WTC11 (cell line): ENCODE measurements at regions not wholly inside any gene's neighbourhood (a gene's known extent, or its start where the extent isn't known, plus 50 kb on each side); places are given as distances from the start of the nearest gene placed in this dataset.

Source experiments
- ATAC-seq: fragments of 200-7000 bp; cut with Tn5 transposase; 2 replicates; pipeline ENCODE4 v1.10.0; 2021; ENCODE audit warnings: mild to moderate bottlenecking, moderate library complexity
- CTCF ChIA-PET: fragments of 300-600 bp; sonication (Branson Sonifier 250); formaldehyde crosslinking; loops from one replicate; lab custom pipeline; 2021; ENCODE audit warnings: antibody characterized with exemption; lab: Charles Lee
- POLR2A ChIA-PET: fragments of 350-600 bp; sonication (Branson Sonifier 250); formaldehyde crosslinking; loops from one replicate; lab custom pipeline; 2021; ENCODE audit warnings: antibody characterized with exemption; lab: Charles Lee
- DNase-seq: peaks from one replicate; pipeline ENCODE4 v3.0.0; 2021; ENCODE audit warnings: low spot score
- H3K27ac Mint-ChIP-seq: 2 replicates; pipeline ENCODE4 v1.8.0; 2021; ENCODE audit warnings: mixed read lengths
- H3K27me3 Mint-ChIP-seq: 2 replicates; pipeline ENCODE4 v1.8.0; 2021; ENCODE audit warnings: low read depth, mild to moderate bottlenecking, moderate library complexity, mixed read lengths
- H3K36me3 Mint-ChIP-seq: 2 replicates; pipeline ENCODE4 v1.8.0; 2021; ENCODE audit warnings: mixed read lengths
- H3K4me1 Mint-ChIP-seq: 2 replicates; pipeline ENCODE4 v1.8.0; 2022; ENCODE audit warnings: mixed read lengths
- H3K4me3 Mint-ChIP-seq: 2 replicates; pipeline ENCODE4 v1.8.0; 2021; ENCODE audit warnings: mild to moderate bottlenecking, moderate library complexity, mixed read lengths
- H3K9me3 Mint-ChIP-seq: 2 replicates; pipeline ENCODE4 v1.8.0; 2021; ENCODE audit warnings: mixed read lengths
- ATF1 ChIP-seq: sonication (generic); formaldehyde crosslinking; IDR thresholded peaks from 2 replicates; pipeline ENCODE4 v1.8.1; 2023; ENCODE audit warnings: mild to moderate bottlenecking, moderate library complexity, missing genetic modification reagents
- ATF2 ChIP-seq: sonication (generic); formaldehyde crosslinking; IDR thresholded peaks from 2 replicates; pipeline ENCODE4 v1.8.1; 2022; ENCODE audit warnings: low read depth, missing genetic modification reagents, borderline replicate concordance
- E2F5 ChIP-seq: sonication (generic); formaldehyde crosslinking; IDR thresholded peaks from 2 replicates; pipeline ENCODE4 v1.8.1; 2022; ENCODE audit warnings: mild to moderate bottlenecking, moderate library complexity, missing genetic modification reagents
- GRHL2 ChIP-seq: fragments of 250-450 bp; sonication (Bioruptor Pico); IDR thresholded peaks from 2 replicates; pipeline ENCODE4 v1.8.0; 2022; ENCODE audit warnings: mild to moderate bottlenecking, moderate library complexity; ENCODE audit not compliant: insufficient replicate concordance, severe bottlenecking
- GTF2I ChIP-seq: fragments of 250-450 bp; sonication (Bioruptor Pico); conservative IDR thresholded peaks from 2 replicates; pipeline ENCODE4 v1.4.0; 2021; ENCODE audit warnings: mild to moderate bottlenecking
- NFE2L1 ChIP-seq: sonication (generic); formaldehyde crosslinking; IDR thresholded peaks from 2 replicates; pipeline ENCODE4 v1.8.1; 2023; ENCODE audit warnings: missing genetic modification reagents
- NR2C2 ChIP-seq: sonication (generic); formaldehyde crosslinking; IDR thresholded peaks from 2 replicates; pipeline ENCODE4 v1.8.0; 2022; ENCODE audit warnings: mild to moderate bottlenecking, missing genetic modification reagents
- RELA ChIP-seq: sonication (generic); formaldehyde crosslinking; IDR thresholded peaks from 2 replicates; pipeline ENCODE4 v1.8.1; 2022; ENCODE audit warnings: missing genetic modification reagents, mild to moderate bottlenecking, borderline replicate concordance
- SP1 ChIP-seq: sonication (generic); formaldehyde crosslinking; conservative IDR thresholded peaks from 2 replicates; pipeline ENCODE4 v1.8.1; 2022; ENCODE audit warnings: missing genetic modification reagents
- TEAD1 ChIP-seq: sonication (generic); formaldehyde crosslinking; IDR thresholded peaks from 2 replicates; pipeline ENCODE4 v1.8.0; 2022; ENCODE audit warnings: mild to moderate bottlenecking, missing genetic modification reagents
- ZNF121 ChIP-seq: sonication (generic); formaldehyde crosslinking; IDR thresholded peaks from 2 replicates; pipeline ENCODE4 v1.8.0; 2023; ENCODE audit warnings: missing genetic modification reagents
- ZNF219 ChIP-seq: sonication (generic); formaldehyde crosslinking; IDR thresholded peaks from 2 replicates; pipeline ENCODE4 v1.8.0; 2023; ENCODE audit warnings: missing genetic modification reagents, mild to moderate bottlenecking, borderline replicate concordance
- ZNF232 ChIP-seq: sonication (generic); formaldehyde crosslinking; IDR thresholded peaks from 2 replicates; pipeline ENCODE4 v1.8.0; 2022; ENCODE audit warnings: mild to moderate bottlenecking, missing genetic modification reagents
- TF ChIP-seq, protein P1 (sequence below): sonication (generic); formaldehyde crosslinking; IDR thresholded peaks from 2 replicates; pipeline ENCODE4 v1.8.1; 2023; ENCODE audit warnings: mild to moderate bottlenecking, missing genetic modification reagents
- TF ChIP-seq, protein P2 (sequence below): sonication (generic); formaldehyde crosslinking; IDR thresholded peaks from 2 replicates; pipeline ENCODE4 v1.8.1; 2023; ENCODE audit warnings: mild to moderate bottlenecking, moderate library complexity, missing genetic modification reagents
- TF ChIP-seq, protein P3 (sequence below): sonication (generic); formaldehyde crosslinking; IDR thresholded peaks from 2 replicates; pipeline ENCODE4 v1.8.0; 2023; ENCODE audit warnings: missing genetic modification reagents
- TF ChIP-seq, protein P4 (sequence below): sonication (generic); formaldehyde crosslinking; IDR thresholded peaks from 2 replicates; pipeline ENCODE4 v1.8.1; 2023; ENCODE audit warnings: mild to moderate bottlenecking, missing genetic modification reagents
- TF ChIP-seq, protein P5 (sequence below): sonication (generic); formaldehyde crosslinking; IDR thresholded peaks from 2 replicates; pipeline ENCODE4 v1.8.1; 2023; ENCODE audit warnings: mild to moderate bottlenecking, missing genetic modification reagents, moderate library complexity
- TF ChIP-seq, protein P6 (sequence below): fragments of 250-450 bp; sonication (Bioruptor Pico); IDR thresholded peaks from 2 replicates; pipeline ENCODE4 v1.9.0; 2021; ENCODE audit warnings: mild to moderate bottlenecking

DNA sequence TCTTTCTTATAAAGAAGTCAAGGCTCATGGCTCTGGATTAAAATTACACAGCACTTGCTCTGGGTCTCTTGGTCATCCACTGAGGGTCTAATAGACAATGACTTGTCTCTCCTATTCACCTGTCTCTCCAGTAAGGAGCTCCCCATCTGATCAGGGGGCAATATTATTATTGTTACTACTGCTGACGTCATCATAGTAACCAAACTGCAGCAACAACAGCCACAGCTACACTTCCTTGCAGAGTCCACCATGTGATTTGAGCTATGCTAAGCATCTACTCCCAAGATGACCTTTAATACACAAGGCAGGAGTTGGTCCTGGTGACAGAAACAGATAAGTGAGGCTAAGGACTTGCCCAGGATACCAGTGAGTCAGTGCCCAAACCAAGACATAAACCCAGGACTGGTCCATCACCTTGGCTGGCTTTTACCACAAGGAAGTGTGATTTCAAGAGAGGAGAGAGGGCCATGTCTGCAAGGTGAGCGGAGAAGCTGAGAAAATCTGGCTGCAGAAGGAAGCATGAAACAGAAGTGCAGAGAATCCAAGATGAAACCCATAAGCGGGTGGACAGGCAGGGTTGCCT is 602.5 kb downstream of the PTPRU start:
- POLR2A ChIA-PET = no interaction called here
- DNase-seq = no peak
- Mint-ChIP-seq H3K27me3 (peaks cover 2% of the 10 kb centered on the region), H3K27ac (no peak overlapping the region), H3K4me3 (no peak overlapping the region), H3K4me1 (peaks cover 16% of the 10 kb centered on the region), H3K36me3 (peaks cover 11% of the 10 kb centered on the region), H3K9me3 (peaks cover 25% of the 10 kb centered on the region)
- no peak for ATAC-seq
- TF ChIP-seq, protein P1, sequence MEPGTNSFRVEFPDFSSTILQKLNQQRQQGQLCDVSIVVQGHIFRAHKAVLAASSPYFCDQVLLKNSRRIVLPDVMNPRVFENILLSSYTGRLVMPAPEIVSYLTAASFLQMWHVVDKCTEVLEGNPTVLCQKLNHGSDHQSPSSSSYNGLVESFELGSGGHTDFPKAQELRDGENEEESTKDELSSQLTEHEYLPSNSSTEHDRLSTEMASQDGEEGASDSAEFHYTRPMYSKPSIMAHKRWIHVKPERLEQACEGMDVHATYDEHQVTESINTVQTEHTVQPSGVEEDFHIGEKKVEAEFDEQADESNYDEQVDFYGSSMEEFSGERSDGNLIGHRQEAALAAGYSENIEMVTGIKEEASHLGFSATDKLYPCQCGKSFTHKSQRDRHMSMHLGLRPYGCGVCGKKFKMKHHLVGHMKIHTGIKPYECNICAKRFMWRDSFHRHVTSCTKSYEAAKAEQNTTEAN (CRISPR knock-in tag) = no peak
- TF ChIP-seq SP1 (CRISPR knock-in tag) = no peak
- TF ChIP-seq, protein P2, sequence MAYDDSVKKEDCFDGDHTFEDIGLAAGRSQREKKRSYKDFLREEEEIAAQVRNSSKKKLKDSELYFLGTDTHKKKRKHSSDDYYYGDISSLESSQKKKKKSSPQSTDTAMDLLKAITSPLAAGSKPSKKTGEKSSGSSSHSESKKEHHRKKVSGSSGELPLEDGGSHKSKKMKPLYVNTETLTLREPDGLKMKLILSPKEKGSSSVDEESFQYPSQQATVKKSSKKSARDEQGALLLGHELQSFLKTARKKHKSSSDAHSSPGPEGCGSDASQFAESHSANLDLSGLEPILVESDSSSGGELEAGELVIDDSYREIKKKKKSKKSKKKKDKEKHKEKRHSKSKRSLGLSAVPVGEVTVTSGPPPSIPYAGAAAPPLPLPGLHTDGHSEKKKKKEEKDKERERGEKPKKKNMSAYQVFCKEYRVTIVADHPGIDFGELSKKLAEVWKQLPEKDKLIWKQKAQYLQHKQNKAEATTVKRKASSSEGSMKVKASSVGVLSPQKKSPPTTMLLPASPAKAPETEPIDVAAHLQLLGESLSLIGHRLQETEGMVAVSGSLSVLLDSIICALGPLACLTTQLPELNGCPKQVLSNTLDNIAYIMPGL (CRISPR knock-in tag) = no peak
- TF ChIP-seq, protein P3, sequence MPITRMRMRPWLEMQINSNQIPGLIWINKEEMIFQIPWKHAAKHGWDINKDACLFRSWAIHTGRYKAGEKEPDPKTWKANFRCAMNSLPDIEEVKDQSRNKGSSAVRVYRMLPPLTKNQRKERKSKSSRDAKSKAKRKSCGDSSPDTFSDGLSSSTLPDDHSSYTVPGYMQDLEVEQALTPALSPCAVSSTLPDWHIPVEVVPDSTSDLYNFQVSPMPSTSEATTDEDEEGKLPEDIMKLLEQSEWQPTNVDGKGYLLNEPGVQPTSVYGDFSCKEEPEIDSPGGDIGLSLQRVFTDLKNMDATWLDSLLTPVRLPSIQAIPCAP (CRISPR knock-in tag) = no peak
- no peak for TF ChIP-seq RELA (CRISPR knock-in tag)
- no peak for TF ChIP-seq E2F5 (CRISPR knock-in tag)
- TF ChIP-seq, protein P4, sequence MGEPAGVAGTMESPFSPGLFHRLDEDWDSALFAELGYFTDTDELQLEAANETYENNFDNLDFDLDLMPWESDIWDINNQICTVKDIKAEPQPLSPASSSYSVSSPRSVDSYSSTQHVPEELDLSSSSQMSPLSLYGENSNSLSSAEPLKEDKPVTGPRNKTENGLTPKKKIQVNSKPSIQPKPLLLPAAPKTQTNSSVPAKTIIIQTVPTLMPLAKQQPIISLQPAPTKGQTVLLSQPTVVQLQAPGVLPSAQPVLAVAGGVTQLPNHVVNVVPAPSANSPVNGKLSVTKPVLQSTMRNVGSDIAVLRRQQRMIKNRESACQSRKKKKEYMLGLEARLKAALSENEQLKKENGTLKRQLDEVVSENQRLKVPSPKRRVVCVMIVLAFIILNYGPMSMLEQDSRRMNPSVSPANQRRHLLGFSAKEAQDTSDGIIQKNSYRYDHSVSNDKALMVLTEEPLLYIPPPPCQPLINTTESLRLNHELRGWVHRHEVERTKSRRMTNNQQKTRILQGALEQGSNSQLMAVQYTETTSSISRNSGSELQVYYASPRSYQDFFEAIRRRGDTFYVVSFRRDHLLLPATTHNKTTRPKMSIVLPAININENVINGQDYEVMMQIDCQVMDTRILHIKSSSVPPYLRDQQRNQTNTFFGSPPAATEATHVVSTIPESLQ = no peak
- TF ChIP-seq NR2C2 (CRISPR knock-in tag) = no peak
- no peak for TF ChIP-seq ATF1 (CRISPR knock-in tag)
- TF ChIP-seq, protein P5, sequence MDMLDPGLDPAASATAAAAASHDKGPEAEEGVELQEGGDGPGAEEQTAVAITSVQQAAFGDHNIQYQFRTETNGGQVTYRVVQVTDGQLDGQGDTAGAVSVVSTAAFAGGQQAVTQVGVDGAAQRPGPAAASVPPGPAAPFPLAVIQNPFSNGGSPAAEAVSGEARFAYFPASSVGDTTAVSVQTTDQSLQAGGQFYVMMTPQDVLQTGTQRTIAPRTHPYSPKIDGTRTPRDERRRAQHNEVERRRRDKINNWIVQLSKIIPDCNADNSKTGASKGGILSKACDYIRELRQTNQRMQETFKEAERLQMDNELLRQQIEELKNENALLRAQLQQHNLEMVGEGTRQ (CRISPR knock-in tag) = no peak
- TF ChIP-seq NFE2L1 (CRISPR knock-in tag) = no peak
- no peak for TF ChIP-seq GRHL2 (CRISPR knock-in tag)
- TF ChIP-seq ZNF219 (CRISPR knock-in tag) = no peak
- TF ChIP-seq GTF2I = no peak
- TF ChIP-seq, protein P6, sequence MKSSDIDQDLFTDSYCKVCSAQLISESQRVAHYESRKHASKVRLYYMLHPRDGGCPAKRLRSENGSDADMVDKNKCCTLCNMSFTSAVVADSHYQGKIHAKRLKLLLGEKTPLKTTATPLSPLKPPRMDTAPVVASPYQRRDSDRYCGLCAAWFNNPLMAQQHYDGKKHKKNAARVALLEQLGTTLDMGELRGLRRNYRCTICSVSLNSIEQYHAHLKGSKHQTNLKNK (CRISPR knock-in tag) = no peak
- no peak for TF ChIP-seq ZNF232
- no peak for TF ChIP-seq TEAD1
- no peak for TF ChIP-seq ZNF121 (CRISPR knock-in tag)
- no peak for TF ChIP-seq ATF2 (CRISPR knock-in tag)
- CTCF ChIA-PET = interaction anchor here (1.2 to 1.8 kb wide), 3 partner anchors 10 to 46 kb away, joined by 5 to 9 read pairs (median 7); no protein-coding TSS in a partner anchor
